ENCODE measurements at regions not wholly inside any gene's neighbourhood (a gene's known extent, or its start where the extent isn't known, plus 50 kb on each side); places are given as distances from the start of the nearest gene placed in this dataset.
"Not testable (repeated sequence)": the region's sequence is repeated elsewhere in the genome, so short reads cannot be mapped to it uniquely, and the experiment has no call there.

- TF ChIP-seq CTCF (conservative IDR thresholded peaks at IDR 0.05; ENCODE audit: low read depth, low read length): no peak
- no peak overlapping the region for H3K4me3 ChIP-seq (ENCODE audit: low read depth, low read length)
- no peak for DNase-seq (ENCODE audit: low read depth)
Measured at GRCh38 chr13:61495648-61496047, 80.0 kb upstream of the PCDH20 start.

DNA sequence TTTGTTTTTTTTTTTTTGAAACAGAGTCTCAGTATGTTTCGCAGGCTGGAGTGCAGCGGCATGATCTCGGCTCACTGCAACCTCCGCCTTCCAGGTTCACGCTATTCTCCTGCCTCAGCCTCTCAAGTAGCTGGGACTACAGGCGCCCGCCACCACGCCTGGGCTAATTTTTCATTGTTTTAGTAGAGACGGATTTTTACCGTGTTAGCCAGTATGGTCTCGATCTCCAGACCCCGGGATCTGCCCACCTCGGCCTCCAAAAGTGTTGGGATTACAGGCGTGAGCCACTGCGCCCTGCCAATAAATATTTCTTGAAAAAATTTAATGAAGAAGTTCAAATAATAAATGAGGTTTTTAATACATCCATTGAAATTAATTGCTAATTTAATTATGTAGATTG, 77.9 kb upstream of the PCDH20 start:
- H3K4me3 ChIP-seq (ENCODE audit: low read depth, low read length); DNase-seq (ENCODE audit: low read depth): not testable (repeated sequence)

DNA sequence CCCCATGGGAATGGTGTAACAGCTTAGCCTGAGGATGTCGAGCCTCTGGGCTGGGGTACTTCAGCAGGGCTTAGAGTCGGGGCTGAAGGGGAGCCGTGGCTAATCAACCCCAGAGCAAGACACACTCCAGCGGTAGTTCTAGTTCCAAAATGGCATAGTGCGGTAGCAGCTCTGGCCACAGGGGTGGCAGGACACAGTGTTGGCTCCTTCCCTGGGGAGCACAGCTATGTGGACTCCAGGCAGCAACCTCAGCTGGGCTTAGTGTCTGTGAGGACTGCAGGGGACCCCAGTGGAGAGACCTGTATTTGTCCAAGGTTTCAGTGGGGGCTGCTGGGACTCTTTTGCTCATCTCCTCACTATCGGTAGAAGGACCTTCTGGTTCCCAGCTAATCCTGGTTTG, 70.8 kb upstream of the PCDH20 start:
- H3K4me3 ChIP-seq (ENCODE audit: low read depth, low read length): no peak overlapping the region
- no peak for TF ChIP-seq CTCF (conservative IDR thresholded peaks at IDR 0.05; ENCODE audit: low read depth, low read length)
- no peak for DNase-seq (ENCODE audit: low read depth)

GRCh38 chr13:61485128-61485765, 69.6 kb upstream of the PCDH20 start:
- no peak overlapping the region for H3K4me3 ChIP-seq (ENCODE audit: low read depth, low read length)
- TF ChIP-seq CTCF (conservative IDR thresholded peaks at IDR 0.05; ENCODE audit: low read depth, low read length): no peak

GRCh38 chr13:61477619-61478018, 62.0 kb upstream of the PCDH20 start:
- H3K4me3 ChIP-seq (ENCODE audit: low read depth, low read length): no peak overlapping the region
- no peak for TF ChIP-seq CTCF (conservative IDR thresholded peaks at IDR 0.05; ENCODE audit: low read depth, low read length)
- no peak for DNase-seq (ENCODE audit: low read depth)

More at GRCh38 chr13:61485128-61485765, 69.6 kb upstream of the PCDH20 start:
- DNase-seq (ENCODE audit: low read depth): no peak

DNA sequence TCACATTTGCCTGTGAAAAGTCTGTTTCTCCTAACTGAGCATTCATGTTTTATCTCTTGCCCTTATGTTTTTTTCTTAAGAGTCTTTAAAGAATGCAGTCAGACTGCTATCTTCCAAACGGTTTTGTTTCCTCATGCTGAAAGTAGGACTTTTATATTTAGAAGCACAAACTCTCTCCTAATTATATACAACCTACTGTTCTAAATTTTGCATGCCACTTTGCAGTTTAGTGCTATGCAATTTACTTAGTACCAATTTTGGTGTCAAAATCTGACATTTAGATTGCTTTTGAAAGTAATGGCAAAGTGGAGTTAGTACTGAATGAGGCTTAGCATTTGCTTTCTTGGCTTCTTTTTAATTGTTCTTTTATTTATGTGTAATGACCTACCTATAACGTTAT, 55.1 kb upstream of the PCDH20 start:
- no peak overlapping the region for H3K4me3 ChIP-seq (ENCODE audit: low read depth, low read length)
- no peak for DNase-seq (ENCODE audit: low read depth)
- no peak for TF ChIP-seq CTCF (conservative IDR thresholded peaks at IDR 0.05; ENCODE audit: low read depth, low read length)

GRCh38 chr13:61466280-61466679, 50.6 kb upstream of the PCDH20 start:
- no peak overlapping the region for H3K4me3 ChIP-seq (ENCODE audit: low read depth, low read length)
- DNase-seq (ENCODE audit: low read depth): no peak
- TF ChIP-seq CTCF (conservative IDR thresholded peaks at IDR 0.05; ENCODE audit: low read depth, low read length): peak; percentile 67
